ENCODE measurements at regions not wholly inside any gene's neighbourhood (a gene's known extent, or its start where the extent isn't known, plus 50 kb on each side); places are given as distances from the start of the nearest gene placed in this dataset.
A peak's percentile ranks its signal among the peaks of the same experiment; 100 is the strongest.

DNA sequence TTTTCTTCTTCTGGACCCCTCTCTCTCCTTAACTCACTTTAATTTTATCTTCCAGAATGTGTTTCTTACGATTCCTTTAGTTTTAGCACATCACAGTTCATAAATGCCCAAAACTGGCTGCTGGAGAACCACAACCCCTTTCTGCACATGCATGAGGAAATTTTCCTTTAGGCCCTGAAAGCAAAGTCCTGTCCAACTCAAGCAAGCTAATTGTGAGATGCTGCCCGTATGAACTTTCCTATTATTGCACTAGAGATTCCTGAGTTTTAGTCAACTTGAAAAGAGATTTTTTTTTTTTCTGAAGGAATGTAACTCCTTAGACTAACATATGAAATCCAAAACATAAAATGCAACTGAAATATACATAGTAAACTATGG, 52.1 kb upstream of the DAB2 start:
- no peak for DNase-seq (ENCODE audit: low read depth)

GRCh38 chr5:39475881-39476842, 51.4 kb upstream of the DAB2 start:
- DNase-seq (ENCODE audit: low read depth): peak; percentile 21

GRCh38 chr5:39475159-39475571, 50.4 kb upstream of the DAB2 start:
- DNase-seq (ENCODE audit: low read depth): no peak
